ENCODE measurements at regions not wholly inside any gene's neighbourhood (a gene's known extent, or its start where the extent isn't known, plus 50 kb on each side); places are given as distances from the start of the nearest gene placed in this dataset.

- no peak for DNase-seq
Measured at GRCh38 chr3:71991046-71991445, 206.1 kb upstream of the PROK2 start.

- no peak for DNase-seq
Measured at GRCh38 chr3:71990545-71990944, 205.6 kb upstream of the PROK2 start.

- no peak for DNase-seq
Measured at GRCh38 chr3:71989165-71989564, 204.2 kb upstream of the PROK2 start.

- DNase-seq = no peak
Measured at GRCh38 chr3:71987828-71988227, 202.9 kb upstream of the PROK2 start.

- no peak for DNase-seq
Measured at GRCh38 chr3:71987089-71987735, 202.3 kb upstream of the PROK2 start.

GRCh38 chr3:71986606-71987005 is 201.7 kb upstream of the PROK2 start:
- no peak for DNase-seq

GRCh38 chr3:71984843-71985613 is 200.1 kb upstream of the PROK2 start:
- DNase-seq = no peak

GRCh38 chr3:71983694-71984093 is 198.7 kb upstream of the PROK2 start:
- no peak for DNase-seq

GRCh38 chr3:71982506-71983258 is 197.7 kb upstream of the PROK2 start:
- peak; percentile 18 for DNase-seq

GRCh38 chr3:71979175-71979574 is 194.2 kb upstream of the PROK2 start:
- no peak for DNase-seq

GRCh38 chr3:71978150-71978721 is 193.3 kb upstream of the PROK2 start:
- no peak for DNase-seq

GRCh38 chr3:71977525-71977924 is 192.6 kb upstream of the PROK2 start:
- DNase-seq = no peak

GRCh38 chr3:71975573-71975972 is 190.6 kb upstream of the PROK2 start:
- no peak for DNase-seq

- no peak for DNase-seq
Measured at GRCh38 chr3:71974786-71975185, 189.8 kb upstream of the PROK2 start.

- no peak for DNase-seq
Measured at GRCh38 chr3:71973274-71974030, 188.5 kb upstream of the PROK2 start.

GRCh38 chr3:71972031-71972430 is 187.1 kb upstream of the PROK2 start:
- no peak for DNase-seq

GRCh38 chr3:71968544-71968943 is 183.6 kb upstream of the PROK2 start:
- DNase-seq = no peak

- no peak for DNase-seq
Measured at GRCh38 chr3:71966185-71966584, 181.2 kb upstream of the PROK2 start.

- no peak for DNase-seq
Measured at GRCh38 chr3:71964170-71964569, 179.2 kb upstream of the PROK2 start.

GRCh38 chr3:71962561-71963240 is 177.8 kb upstream of the PROK2 start:
- no peak for DNase-seq

- DNase-seq = no peak
Measured at GRCh38 chr3:71961891-71962290, 176.9 kb upstream of the PROK2 start.

- DNase-seq = no peak
Measured at GRCh38 chr3:71961378-71961777, 176.4 kb upstream of the PROK2 start.
